CD8-positive, alpha-beta memory T cell (primary cell): ENCODE measurements at regions not wholly inside any gene's neighbourhood (a gene's known extent, or its start where the extent isn't known, plus 50 kb on each side); places are given as distances from the start of the nearest gene placed in this dataset.

Source experiments
- CTCF ChIA-PET: fragments of 350-600 bp; sonication (Branson Sonifier 250); formaldehyde crosslinking; loops from one replicate; lab custom pipeline; 2021; ENCODE audit warnings: antibody characterized with exemption; lab: Charles Lee
- POLR2A ChIA-PET: fragments of 350-600 bp; sonication (Branson Sonifier 250); formaldehyde crosslinking; loops from one replicate; lab custom pipeline; 2021; ENCODE audit warnings: antibody characterized with exemption; lab: Charles Lee
- DNase-seq, 5 donors: peaks; one replicate each; pipeline versions ENCODE4 v3.0.0 to v3.0.0-alpha.2; 2020 to 2022; ENCODE audit warnings: mixed read lengths in 1 of 5
- H3K27ac ChIP-seq: one replicate; pipeline ENCODE4 v1.7.0; 2013; ENCODE audit warnings: low read depth, mild to moderate bottlenecking, low read length, moderate library complexity
- H3K27me3 ChIP-seq: 2 replicates; pipeline ENCODE4 v1.7.0; 2013; ENCODE audit warnings: low read length, mild to moderate bottlenecking; ENCODE audit not compliant: insufficient read depth, poor library complexity, severe bottlenecking
- H3K36me3 ChIP-seq: 2 replicates; pipeline ENCODE4 v1.7.0; 2013; ENCODE audit warnings: mild to moderate bottlenecking, low read length, moderate library complexity; ENCODE audit not compliant: insufficient read depth
- H3K4me1 ChIP-seq: 2 replicates; pipeline ENCODE4 v1.7.0; 2013; ENCODE audit warnings: mild to moderate bottlenecking, low read length, moderate library complexity; ENCODE audit not compliant: insufficient read depth
- H3K4me3 ChIP-seq: 2 replicates; pipeline ENCODE4 v1.7.0; 2013; ENCODE audit warnings: mild to moderate bottlenecking, low read length
- H3K9me3 ChIP-seq: 2 replicates; pipeline ENCODE4 v1.7.0; 2013; ENCODE audit warnings: mild to moderate bottlenecking, low read length
- H3K27ac Mint-ChIP-seq, 8 donors: one replicate each; pipeline ENCODE4 v1.8.0; 2020 to 2021; ENCODE audit warnings: mixed read lengths in 8 of 8, mild to moderate bottlenecking in 6 of 8, inconsistent platforms in 3 of 8, moderate library complexity in 3 of 8
- H3K27me3 Mint-ChIP-seq, 2 donors: one replicate each; pipeline ENCODE4 v1.8.0; 2020 to 2021; ENCODE audit warnings: mixed read lengths in 2 of 2, mild to moderate bottlenecking in 1 of 2, moderate library complexity in 1 of 2
- H3K36me3 Mint-ChIP-seq, 3 donors: one replicate each; pipeline ENCODE4 v1.8.0; 2020 to 2021; ENCODE audit warnings: mixed read lengths in 3 of 3, inconsistent platforms in 1 of 3, mild to moderate bottlenecking in 1 of 3
- H3K4me1 Mint-ChIP-seq, 3 donors: one replicate each; pipeline ENCODE4 v1.8.0; 2020 to 2021; ENCODE audit warnings: mixed read lengths in 3 of 3, inconsistent platforms in 1 of 3, mild to moderate bottlenecking in 1 of 3
- H3K4me3 Mint-ChIP-seq, 7 donors: one replicate each; pipeline ENCODE4 v1.8.0; 2020 to 2021; ENCODE audit warnings: mixed read lengths in 7 of 7, mild to moderate bottlenecking in 6 of 7, moderate library complexity in 4 of 7, inconsistent platforms in 2 of 7
- H3K9me3 Mint-ChIP-seq, 5 donors: one replicate each; pipeline ENCODE4 v1.8.0; 2020 to 2022; ENCODE audit warnings: mixed read lengths in 5 of 5, mild to moderate bottlenecking in 3 of 5, moderate library complexity in 2 of 5, inconsistent platforms in 1 of 5

DNA sequence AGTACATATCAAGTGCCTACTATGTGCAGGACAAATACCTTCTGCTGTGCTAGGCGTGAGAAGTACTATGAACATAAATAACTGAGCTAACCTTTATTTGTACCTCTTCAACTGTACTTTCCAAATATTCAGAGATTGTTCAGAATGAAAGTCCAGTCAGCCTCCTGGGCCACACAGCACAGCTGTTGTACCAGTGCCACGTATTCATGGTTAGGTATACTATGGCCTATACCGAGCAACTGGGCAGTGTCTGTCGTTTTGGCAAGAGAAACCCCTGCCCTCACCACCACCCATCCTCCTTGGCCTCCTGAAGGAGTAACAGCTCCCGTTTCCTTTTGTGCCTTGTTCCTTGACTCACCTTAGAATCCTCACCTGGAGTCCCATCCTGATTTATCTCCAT is 53.0 kb downstream of the RASSF10 start:
- Mint-ChIP-seq H3K4me1 (no peaks in the 10 kb centered on the region), H3K27ac (no peak overlapping the region), H3K4me3 (no peak overlapping the region), H3K27me3 (peaks cover 11 to 23% of the 10 kb centered on the region in 2 donors), H3K9me3 (no peaks in the 10 kb centered on the region), H3K36me3 (no peaks in the 10 kb centered on the region)
- ChIA-PET POLR2A (no interaction called here), CTCF (no interaction called here)
- H3K27ac ChIP-seq = no peak overlapping the region
- no peaks in the 10 kb centered on the region for H3K4me1 ChIP-seq
- no peaks in the 10 kb centered on the region for H3K36me3 ChIP-seq
- no peak for DNase-seq
- H3K9me3 ChIP-seq = no peaks in the 10 kb centered on the region
- no peak overlapping the region for H3K4me3 ChIP-seq
- H3K27me3 ChIP-seq = no peaks in the 10 kb centered on the region

DNA sequence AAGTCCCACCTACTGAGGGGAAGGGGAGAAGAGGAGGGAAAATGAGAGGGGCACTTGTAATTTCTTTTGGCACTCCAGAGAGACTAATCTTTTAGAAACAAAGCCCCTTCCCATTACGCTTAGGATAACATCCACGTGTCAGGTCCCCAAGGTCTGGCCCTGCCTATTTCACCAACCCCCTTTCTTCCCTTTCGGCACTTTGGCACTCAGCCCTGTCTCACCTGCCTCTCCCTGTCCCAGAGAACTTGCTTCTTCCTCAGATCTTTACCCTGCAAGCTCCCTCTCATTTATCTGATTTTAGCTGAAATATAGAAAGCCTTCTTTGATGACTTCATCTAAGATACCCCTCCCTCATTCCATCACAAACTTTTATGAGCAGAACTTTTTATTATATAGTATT is 55.5 kb downstream of the RASSF10 start:
- CTCF ChIA-PET = no interaction called here
- Mint-ChIP-seq H3K27me3 (peaks cover 17 to 19% of the 10 kb centered on the region in 2 donors), H3K4me3 (no peak overlapping the region)

DNA sequence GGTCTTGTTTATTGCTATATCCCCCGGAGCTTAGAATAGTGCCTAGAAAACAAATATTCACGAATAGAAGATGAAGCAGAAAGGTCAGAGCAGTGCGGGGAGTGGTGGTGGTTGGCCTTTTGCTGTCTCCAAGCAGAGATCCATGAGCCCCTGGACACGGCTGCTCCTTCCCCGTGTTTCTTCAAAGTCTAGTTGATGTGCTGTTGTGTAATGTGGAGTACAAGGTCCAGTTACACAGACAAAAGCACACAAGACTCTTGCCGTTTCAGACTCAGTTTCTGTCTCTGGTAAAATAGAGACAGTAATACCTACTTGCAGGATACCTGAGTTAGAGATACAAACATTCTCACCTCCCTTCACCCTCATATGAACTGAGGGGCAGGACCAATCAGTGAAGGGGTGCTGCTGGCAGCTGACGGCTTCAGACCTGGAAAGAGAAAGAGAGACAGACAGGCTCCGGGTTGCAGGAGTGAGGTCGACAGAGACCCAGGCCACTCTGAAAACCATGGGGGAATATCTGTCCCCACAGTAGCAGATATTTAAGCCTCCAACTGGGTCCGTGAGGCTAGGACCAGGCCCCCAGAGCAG is 56.2 kb downstream of the RASSF10 start:
- Mint-ChIP-seq H3K9me3 (no peaks in the 10 kb centered on the region), H3K36me3 (no peaks in the 10 kb centered on the region), H3K27ac (no peak overlapping the region), H3K27me3 (peaks cover 17 to 19% of the 10 kb centered on the region in 2 donors), H3K4me1 (no peaks in the 10 kb centered on the region), H3K4me3 (no peak overlapping the region)
- no peak for DNase-seq
- H3K36me3 ChIP-seq = no peaks in the 10 kb centered on the region
- no peaks in the 10 kb centered on the region for H3K27me3 ChIP-seq
- ChIA-PET CTCF (no interaction called here), POLR2A (no interaction called here)
- no peaks in the 10 kb centered on the region for H3K4me1 ChIP-seq
- no peak overlapping the region for H3K4me3 ChIP-seq
- no peaks in the 10 kb centered on the region for H3K9me3 ChIP-seq
- H3K27ac ChIP-seq = no peak overlapping the region

More for the DNA sequence above, 55.5 kb downstream of the RASSF10 start:
- Mint-ChIP-seq H3K36me3 (no peaks in the 10 kb centered on the region), H3K27ac (no peak overlapping the region), H3K4me1 (no peaks in the 10 kb centered on the region), H3K9me3 (no peaks in the 10 kb centered on the region)
- Histone ChIP-seq H3K4me1 (no peaks in the 10 kb centered on the region), H3K27ac (no peak overlapping the region), H3K9me3 (no peaks in the 10 kb centered on the region), H3K4me3 (no peak overlapping the region), H3K36me3 (no peaks in the 10 kb centered on the region), H3K27me3 (no peaks in the 10 kb centered on the region)
- POLR2A ChIA-PET = no interaction called here
- DNase-seq = no peak

DNA sequence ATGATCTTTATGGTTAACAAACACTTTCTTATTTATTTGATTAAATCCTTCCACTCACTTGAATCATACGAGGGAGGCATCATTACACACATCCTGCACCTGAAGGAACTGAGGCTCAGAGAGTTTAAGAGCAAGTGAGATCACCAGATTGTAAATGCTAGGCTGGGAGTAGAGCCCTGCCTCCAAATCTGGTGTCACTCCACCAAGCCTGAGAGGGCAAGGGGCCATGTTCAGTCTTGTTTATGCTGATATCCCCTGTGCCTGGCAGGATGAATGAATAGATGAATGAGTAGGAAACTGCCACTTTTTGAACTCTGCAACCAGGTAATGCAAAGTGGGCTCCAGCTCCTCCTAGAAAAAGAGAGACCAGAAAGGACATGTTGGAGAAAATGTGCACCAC is 59.1 kb downstream of the RASSF10 start:
- no peaks in the 10 kb centered on the region for H3K4me1 Mint-ChIP-seq
- peaks cover 15 to 19% of the 10 kb centered on the region in 2 donors for H3K27me3 Mint-ChIP-seq
- no peaks in the 10 kb centered on the region for H3K36me3 Mint-ChIP-seq
- no peaks in the 10 kb centered on the region for H3K27me3 ChIP-seq
- ChIA-PET CTCF (no interaction called here), POLR2A (no interaction called here)
- H3K4me3 ChIP-seq = no peak overlapping the region
- no peaks in the 10 kb centered on the region for H3K9me3 Mint-ChIP-seq
- no peak overlapping the region for H3K4me3 Mint-ChIP-seq
- no peak for DNase-seq
- no peaks in the 10 kb centered on the region for H3K4me1 ChIP-seq
- H3K36me3 ChIP-seq = no peaks in the 10 kb centered on the region
- no peaks in the 10 kb centered on the region for H3K9me3 ChIP-seq
- no peak overlapping the region for H3K27ac ChIP-seq
- H3K27ac Mint-ChIP-seq = no peak overlapping the region

DNA sequence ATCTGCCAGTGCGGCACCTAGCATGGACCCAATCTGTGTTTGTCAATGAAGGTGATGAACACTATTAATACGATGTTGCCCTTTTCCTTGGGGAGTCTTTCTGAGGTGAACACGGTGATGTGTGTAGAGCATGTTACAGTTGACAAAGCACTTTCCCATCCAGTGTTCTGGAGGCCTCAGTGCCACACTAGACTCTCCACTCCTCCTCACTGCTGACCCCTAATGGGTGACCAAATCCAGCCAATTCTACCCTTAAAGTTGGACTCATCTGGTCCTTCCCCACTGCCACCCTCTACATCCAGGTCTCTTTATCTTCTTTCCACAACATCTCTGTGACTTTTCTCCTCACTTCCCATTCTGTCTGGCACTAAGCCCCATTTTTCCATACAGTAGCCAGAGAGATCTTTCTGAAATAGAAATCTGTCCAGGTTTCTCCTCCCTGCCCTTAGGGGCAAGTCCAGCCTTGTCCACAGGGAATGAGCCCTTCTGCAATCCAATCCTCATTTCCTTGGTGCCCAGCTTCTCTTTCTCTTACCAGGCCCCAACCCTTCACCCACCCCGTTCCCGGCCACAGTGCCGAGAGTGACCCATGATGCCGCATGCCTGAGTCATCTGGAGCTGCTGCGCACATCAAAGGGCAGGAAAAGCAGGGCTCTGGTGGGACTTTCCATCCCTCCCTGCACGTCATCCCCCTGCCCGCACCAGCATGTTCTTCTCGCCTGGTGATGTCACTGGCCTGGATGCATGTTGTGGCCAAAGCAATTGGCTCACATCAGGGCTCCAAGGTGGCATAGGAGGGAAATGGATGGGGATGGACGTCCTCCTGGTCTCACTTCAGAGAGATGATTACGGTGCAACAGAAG is 64.2 kb downstream of the RASSF10 start:
- Mint-ChIP-seq H3K27me3 (peaks cover 16 to 23% of the 10 kb centered on the region in 2 donors), H3K4me3 (no peak overlapping the region), H3K36me3 (no peaks in the 10 kb centered on the region), H3K4me1 (no peaks in the 10 kb centered on the region), H3K9me3 (no peaks in the 10 kb centered on the region), H3K27ac (no peak overlapping the region)
- Histone ChIP-seq H3K9me3 (no peaks in the 10 kb centered on the region), H3K27me3 (no peaks in the 10 kb centered on the region), H3K36me3 (no peaks in the 10 kb centered on the region), H3K27ac (no peak overlapping the region), H3K4me1 (no peaks in the 10 kb centered on the region), H3K4me3 (no peak overlapping the region)
- ChIA-PET POLR2A (no interaction called here), CTCF (no interaction called here)
- no peak for DNase-seq

DNA sequence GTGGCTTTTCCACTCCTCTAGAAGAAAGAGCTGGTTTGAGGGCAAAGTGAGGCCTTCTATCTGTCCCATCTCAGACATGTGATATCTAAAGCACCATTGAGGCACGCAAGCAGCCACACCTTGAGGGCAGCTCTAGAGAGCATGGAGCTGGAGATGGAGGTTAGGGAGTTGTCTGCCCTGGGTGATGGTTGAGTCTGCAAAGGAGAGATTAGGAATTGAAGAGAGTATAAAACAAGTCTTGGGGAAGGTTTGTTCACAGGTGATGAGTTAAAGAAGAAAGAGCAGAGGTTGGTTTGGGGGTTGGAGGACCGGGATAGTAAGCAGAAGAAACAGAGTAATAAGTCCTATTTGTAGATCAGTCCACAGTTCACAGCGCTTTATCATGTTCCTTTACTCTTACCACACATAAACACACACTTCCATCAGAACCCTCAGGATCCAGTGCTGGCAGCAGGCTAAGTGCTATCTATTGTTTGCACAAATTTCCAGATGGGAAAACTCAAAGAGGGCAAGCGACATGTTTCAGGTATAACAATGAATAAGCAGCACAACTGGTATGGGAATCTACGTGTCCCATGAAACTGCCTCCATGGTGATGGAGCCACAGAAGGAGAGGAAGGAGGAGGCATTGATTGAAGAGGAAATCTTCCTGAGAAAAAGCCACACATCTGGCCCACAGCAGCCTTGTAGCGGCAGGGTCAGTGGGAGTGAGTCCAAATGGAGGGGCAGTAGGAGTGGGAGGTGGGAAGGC is 65.8 kb downstream of the RASSF10 start:
- H3K36me3 ChIP-seq = no peaks in the 10 kb centered on the region
- no peaks in the 10 kb centered on the region for H3K36me3 Mint-ChIP-seq
- DNase-seq = no peak
- no peak overlapping the region for H3K4me3 Mint-ChIP-seq
- no peaks in the 10 kb centered on the region for H3K4me1 Mint-ChIP-seq
- no peaks in the 10 kb centered on the region for H3K9me3 Mint-ChIP-seq
- H3K4me3 ChIP-seq = no peak overlapping the region
- no peaks in the 10 kb centered on the region for H3K4me1 ChIP-seq
- no peaks in the 10 kb centered on the region for H3K27me3 ChIP-seq
- CTCF ChIA-PET = no interaction called here
- POLR2A ChIA-PET = no interaction called here
- peaks cover 11 to 31% of the 10 kb centered on the region in 2 donors for H3K27me3 Mint-ChIP-seq
- no peak overlapping the region for H3K27ac ChIP-seq
- no peaks in the 10 kb centered on the region for H3K9me3 ChIP-seq
- H3K27ac Mint-ChIP-seq = no peak overlapping the region

DNA sequence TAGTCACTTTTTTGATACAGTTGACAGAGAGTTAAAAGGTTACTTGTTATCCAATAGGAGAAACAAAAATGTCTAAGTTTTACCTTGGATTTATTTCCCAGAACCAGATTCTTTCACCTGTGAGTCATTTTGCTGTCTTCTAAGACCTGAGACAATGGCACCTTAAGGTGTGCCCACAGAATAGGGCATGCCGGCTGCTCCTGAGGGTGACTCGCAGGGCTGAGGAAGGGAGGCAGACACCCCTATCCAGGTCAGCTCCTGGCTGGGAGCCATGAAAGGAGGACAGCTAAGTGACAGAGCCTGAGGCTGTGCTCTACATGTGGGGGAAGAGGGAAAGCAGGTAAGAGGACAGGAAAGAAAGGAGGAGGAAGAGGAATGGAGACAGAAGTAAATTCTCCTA is 67.8 kb downstream of the RASSF10 start:
- no peak overlapping the region for H3K27ac ChIP-seq
- Mint-ChIP-seq H3K4me3 (no peak overlapping the region), H3K27ac (no peak overlapping the region), H3K4me1 (no peaks in the 10 kb centered on the region), H3K9me3 (no peaks in the 10 kb centered on the region), H3K27me3 (peaks cover 11 to 38% of the 10 kb centered on the region in 2 donors), H3K36me3 (no peaks in the 10 kb centered on the region)
- CTCF ChIA-PET = no interaction called here
- no peaks in the 10 kb centered on the region for H3K27me3 ChIP-seq
- H3K4me3 ChIP-seq = no peak overlapping the region
- POLR2A ChIA-PET = no interaction called here
- DNase-seq = no peak
- H3K9me3 ChIP-seq = no peaks in the 10 kb centered on the region
- H3K4me1 ChIP-seq = no peaks in the 10 kb centered on the region
- H3K36me3 ChIP-seq = no peaks in the 10 kb centered on the region

DNA sequence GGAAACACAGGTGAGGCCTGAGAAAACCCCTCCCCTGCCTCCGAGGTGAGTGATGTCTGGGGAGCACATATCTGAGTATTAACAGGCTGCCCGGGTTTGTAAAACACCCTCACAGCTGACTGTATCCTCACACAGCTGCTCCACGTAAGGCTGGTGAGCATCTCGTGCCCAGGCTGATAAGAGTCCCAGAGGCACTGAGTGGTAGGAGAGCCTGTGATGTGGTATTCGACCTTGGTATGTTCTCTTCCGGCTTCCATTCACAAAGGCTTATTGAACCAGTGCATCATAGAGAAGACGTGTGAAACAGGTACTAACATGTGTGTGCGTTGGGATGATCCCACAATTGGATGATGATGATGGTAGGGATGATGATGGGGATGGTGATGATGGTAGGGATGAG is 71.7 kb downstream of the RASSF10 start:
- Mint-ChIP-seq H3K27ac (no peak overlapping the region), H3K27me3 (peaks cover 13 to 58% of the 10 kb centered on the region in 2 donors), H3K36me3 (no peaks in the 10 kb centered on the region), H3K9me3 (peaks cover 0 to 2% (median 0%) of the 10 kb centered on the region in 5 donors), H3K4me1 (no peaks in the 10 kb centered on the region), H3K4me3 (no peak overlapping the region)
- no peak for DNase-seq
- H3K9me3 ChIP-seq = no peaks in the 10 kb centered on the region
- H3K27me3 ChIP-seq = peaks cover 12% of the 10 kb centered on the region
- H3K27ac ChIP-seq = no peak overlapping the region
- ChIA-PET CTCF (no interaction called here), POLR2A (no interaction called here)
- H3K4me3 ChIP-seq = no peak overlapping the region
- H3K4me1 ChIP-seq = no peaks in the 10 kb centered on the region
- H3K36me3 ChIP-seq = no peaks in the 10 kb centered on the region
